K562 (cell line): ENCODE measurements at regions not wholly inside any gene's neighbourhood (a gene's known extent, or its start where the extent isn't known, plus 50 kb on each side); places are given as distances from the start of the nearest gene placed in this dataset.

Experiments
- ATAC-seq: fragments of 200-7000 bp; cut with Tn5 transposase; 3 replicates; pipeline ENCODE4 v1.9.1; 2020; ENCODE audit warnings: moderate library complexity
- BruUV-seq: library from RNA; stranded (reverse); fragments of 400-500 nt; replicated peaks from 2 replicates; lab custom pipeline; 2021; lab: Mats Ljungman, UMichigan
- CTCF ChIA-PET: fragments of 300-600 bp; formaldehyde crosslinking; extraction: SDS; loops from one replicate; lab custom pipeline; 2021; ENCODE audit warnings: low intra/inter-chr PET ratio; lab: Yijun Ruan, JAX
- POLR2A ChIA-PET: fragments of 300-600, 350-650 bp; sonication (Branson Sonifier 250); formaldehyde crosslinking; extraction: SDS; loops from one replicate; lab custom pipeline; 2021; ENCODE audit warnings: antibody characterized with exemption, inconsistent platforms; lab: Yijun Ruan, JAX
- DNase-seq, 4 experiments: peaks; one replicate each; pipeline versions ENCODE4 v3.0.0 to v3.0.0-alpha.2; 2011 to 2018; ENCODE audit warnings: low spot score in 3 of 4, mixed read lengths in 3 of 4; ENCODE audit errors: extremely low read depth in 1 of 4
- FAIRE-seq: peaks from 2 replicates; lab custom pipeline; 2011; peaks lifted over from hg19 to GRCh38; lab: Jason Lieb, UNC
- H2AFZ ChIP-seq: 2 replicates; pipeline ENCODE4 v1.6.0; 2011; ENCODE audit warnings: low read depth, low read length, control low read depth, inconsistent platforms
- H3K27ac ChIP-seq: fragments of 200-600 bp; 3 replicates; pipeline ENCODE4 v1.8.0; 2011; ENCODE audit warnings: low read depth, mild to moderate bottlenecking, control low read depth, inconsistent platforms, low read length, moderate library complexity, mixed read lengths; ENCODE audit errors: extremely low read depth
- H3K27me3 ChIP-seq, 2 experiments: fragments of 300-600 bp in 1 of 2; 2 replicates in 1 of 2; 3 replicates in 1 of 2; pipeline versions ENCODE4 v1.6.0 to v1.8.0; 2011; ENCODE audit warnings: inconsistent platforms in 2 of 2, low read length in 2 of 2, mild to moderate bottlenecking in 1 of 2, mixed read lengths in 1 of 2, moderate library complexity in 1 of 2; ENCODE audit not compliant: control insufficient read depth in 2 of 2, insufficient read depth in 2 of 2
- H3K36me3 ChIP-seq: fragments of 300-600 bp; 3 replicates; pipeline ENCODE4 v1.8.0; 2011; ENCODE audit warnings: mild to moderate bottlenecking, low read length, inconsistent platforms; ENCODE audit not compliant: control insufficient read depth, insufficient read depth
- H3K4me1 ChIP-seq, 2 experiments: fragments of 200-600 bp in 1 of 2; replicated peaks in 1 of 2; 2 replicates in 1 of 2; 3 replicates in 1 of 2; pipeline versions ENCODE4 v1.5.1 to v1.8.0; 2011; ENCODE audit warnings: inconsistent platforms in 2 of 2, low read length in 2 of 2, mild to moderate bottlenecking in 1 of 2, mixed read lengths in 1 of 2, moderate library complexity in 1 of 2; ENCODE audit not compliant: control insufficient read depth in 2 of 2, insufficient read depth in 2 of 2
- H3K4me2 ChIP-seq: 2 replicates; pipeline ENCODE4 v1.6.1; 2011; ENCODE audit warnings: low read length, control low read depth, inconsistent platforms, mixed read lengths; ENCODE audit not compliant: insufficient read depth
- H3K4me3 ChIP-seq: fragments of 200-600 bp; sonication (generic), shearing (Covaris generic); 2 replicates; pipeline ENCODE4 v1.5.1; 2016; ENCODE audit warnings: control low read depth, inconsistent platforms
- H3K79me2 ChIP-seq: fragments of 200-600 bp; 3 replicates; pipeline ENCODE4 v1.8.0; 2011; ENCODE audit warnings: low read length, inconsistent platforms; ENCODE audit not compliant: control insufficient read depth, insufficient read depth
- H3K9ac ChIP-seq, 2 experiments: 2 replicates each; pipeline versions ENCODE4 v1.6.0 to v1.6.1; 2011; ENCODE audit warnings: low read depth in 2 of 2, low read length in 2 of 2, control low read depth in 1 of 2, inconsistent platforms in 1 of 2, mild to moderate bottlenecking in 1 of 2, mixed read lengths in 1 of 2; ENCODE audit not compliant: insufficient read depth in 1 of 2
- H3K9me1 ChIP-seq: one replicate; pipeline ENCODE4 v1.6.0; 2011; ENCODE audit warnings: inconsistent platforms, mild to moderate bottlenecking, low read length, moderate library complexity; ENCODE audit not compliant: control insufficient read depth, insufficient read depth
- H3K9me3 ChIP-seq: replicated peaks from 2 replicates; pipeline ENCODE4 v1.5.1; 2011; ENCODE audit warnings: low read depth, low read length, inconsistent platforms; ENCODE audit not compliant: control insufficient read depth, insufficient read depth
- H4K20me1 ChIP-seq: replicated peaks from 2 replicates; pipeline ENCODE4 v1.6.1; 2011; ENCODE audit warnings: low read length, inconsistent platforms, mixed read lengths; ENCODE audit not compliant: control insufficient read depth, insufficient read depth
- NFIX ChIP-seq: fragments of 250-450 bp; sonication (Bioruptor Pico); IDR thresholded peaks from 2 replicates; pipeline ENCODE4 v1.4.0; 2020; ENCODE audit warnings: low read depth, mild to moderate bottlenecking, moderate library complexity
- NR1H2 ChIP-seq: sonication (generic); formaldehyde crosslinking; IDR thresholded peaks from 2 replicates; pipeline ENCODE4 v1.4.0; 2020; ENCODE audit warnings: mild to moderate bottlenecking, missing genetic modification reagents
- POLR2AphosphoS5 ChIP-seq: IDR thresholded peaks from 2 replicates; pipeline ENCODE4 v1.6.1; 2011; ENCODE audit warnings: mild to moderate bottlenecking, low read depth, low read length, moderate library complexity; ENCODE audit not compliant: control insufficient read depth, insufficient read depth
- ZBTB26 ChIP-seq: fragments of 450-650 bp; formaldehyde crosslinking; IDR thresholded peaks from 2 replicates; pipeline ENCODE4 v1.4.0; 2022; ENCODE audit warnings: missing genetic modification characterization
- ZNF121 ChIP-seq: sonication (generic); formaldehyde crosslinking; conservative IDR thresholded peaks from 2 replicates; pipeline ENCODE4 v1.8.0; 2022; ENCODE audit warnings: missing genetic modification reagents
- ZNF75A ChIP-seq: fragments of 450-650 bp; formaldehyde crosslinking; IDR thresholded peaks from 2 replicates; pipeline ENCODE4 v1.4.0; 2020; ENCODE audit warnings: mild to moderate bottlenecking
- WGBS: fragments of 100-300 bp; shearing (Covaris generic); methylation state at CpG from one replicate; pipeline ENCODE4 v1.1.6; 2016; ENCODE audit warnings: low coverage, mixed read lengths; ENCODE audit not compliant: insufficient coverage; ENCODE audit errors: missing lambda C conversion rate; 5-methylcytosine and 5-hydroxymethylcytosine counted together
- in situ Hi-C: fragments of 300-500 bp; cut with MboI; formaldehyde crosslinking; loops from 4 replicates; pipeline ENCODE4 v1.15.0; 2018; ENCODE audit warnings: inconsistent platforms, mixed read lengths
- intact Hi-C: fragments of 100-400 bp; cut with micrococcal nuclease; formaldehyde crosslinking; loops from 2 replicates; pipeline ENCODE4 v1.14.2; 2022
- TF ChIP-seq, protein P1 (sequence below): sonication (generic); formaldehyde crosslinking; IDR thresholded peaks from 2 replicates; pipeline ENCODE4 v1.8.1; 2022; ENCODE audit warnings: missing genetic modification reagents
- TF ChIP-seq, protein P2 (sequence below): sonication (generic); formaldehyde crosslinking; IDR thresholded peaks from 2 replicates; pipeline ENCODE4 v1.5.0; 2020; ENCODE audit warnings: missing genetic modification reagents

DNA sequence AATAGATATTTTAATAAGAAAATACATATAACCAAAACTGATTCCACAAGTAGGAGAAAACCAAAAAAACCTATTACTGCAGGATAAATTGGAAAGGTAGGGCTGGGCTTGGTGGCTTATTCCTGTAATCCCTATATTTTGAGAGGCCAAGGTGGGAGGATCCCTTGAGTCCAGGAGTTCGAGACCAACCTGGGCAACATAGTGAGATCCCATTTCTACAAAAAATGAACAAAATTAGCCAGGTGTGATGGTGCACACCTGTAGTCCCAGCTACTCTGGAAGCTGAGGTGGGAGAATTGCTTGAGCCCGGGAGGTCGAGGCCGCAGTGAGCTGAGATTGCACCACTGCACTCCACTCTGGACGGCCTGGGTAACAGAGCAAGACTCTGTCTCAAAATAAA is 189.2 kb upstream of the IER5L start:
- DNase-seq (no peak), FAIRE-seq (no peak), ATAC-seq (no peak)
- Histone ChIP-seq H3K79me2 (no peaks in the 10 kb centered on the region), H3K4me1 (no peaks in the 10 kb centered on the region), H3K9ac (no peak overlapping the region), H2AFZ (no peak overlapping the region), H3K9me1 (no peaks in the 10 kb centered on the region), H3K27me3 (no peaks in the 10 kb centered on the region), H3K27ac (no peak overlapping the region), H3K36me3 (no peaks in the 10 kb centered on the region), H3K4me2 (no peak overlapping the region), H4K20me1 (no peaks in the 10 kb centered on the region), H3K9me3 (no peaks in the 10 kb centered on the region), H3K4me3 (no peak overlapping the region)
- in situ Hi-C loops = no loop called here
- ChIA-PET POLR2A (no interaction called here), CTCF (no interaction called here)
- intact Hi-C loops = no loop called here
- BruUV-seq = no TSS peak
- WGBS = 34% methylated on average over 4 of the region's 5 CpGs
- TF ChIP-seq ZNF121 (CRISPR knock-in tag) = peak; percentile 69
- no peak for TF ChIP-seq NR1H2 (CRISPR knock-in tag)

- no TSS peak for BruUV-seq
- Histone ChIP-seq H3K4me3 (no peak overlapping the region), H3K4me1 (peaks cover 0 to 9% of the 10 kb centered on the region in 2 experiments; a peak in 2 of 5 replicates), H3K79me2 (no peaks in the 10 kb centered on the region), H3K27ac (no peak overlapping the region), H3K9me1 (no peaks in the 10 kb centered on the region), H3K9me3 (no peaks in the 10 kb centered on the region), H2AFZ (0 out of 2 replicates have a peak overlapping the region, but pooled peaks have one; percentile 55), H3K4me2 (no peak overlapping the region), H3K36me3 (no peaks in the 10 kb centered on the region), H3K27me3 (peaks cover 0 to 8% of the 10 kb centered on the region in 2 experiments; a peak in 2 of 5 replicates), H4K20me1 (no peaks in the 10 kb centered on the region), H3K9ac (no peak overlapping the region)
- WGBS = 19% methylated on average over 5 of the region's 5 CpGs
- TF ChIP-seq, protein P1, sequence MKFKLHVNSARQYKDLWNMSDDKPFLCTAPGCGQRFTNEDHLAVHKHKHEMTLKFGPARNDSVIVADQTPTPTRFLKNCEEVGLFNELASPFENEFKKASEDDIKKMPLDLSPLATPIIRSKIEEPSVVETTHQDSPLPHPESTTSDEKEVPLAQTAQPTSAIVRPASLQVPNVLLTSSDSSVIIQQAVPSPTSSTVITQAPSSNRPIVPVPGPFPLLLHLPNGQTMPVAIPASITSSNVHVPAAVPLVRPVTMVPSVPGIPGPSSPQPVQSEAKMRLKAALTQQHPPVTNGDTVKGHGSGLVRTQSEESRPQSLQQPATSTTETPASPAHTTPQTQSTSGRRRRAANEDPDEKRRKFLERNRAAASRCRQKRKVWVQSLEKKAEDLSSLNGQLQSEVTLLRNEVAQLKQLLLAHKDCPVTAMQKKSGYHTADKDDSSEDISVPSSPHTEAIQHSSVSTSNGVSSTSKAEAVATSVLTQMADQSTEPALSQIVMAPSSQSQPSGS (CRISPR knock-in tag) = no peak
- TF ChIP-seq ZBTB26 (CRISPR knock-in tag) = no peak
- TF ChIP-seq NFIX (CRISPR knock-in tag) = no peak
- TF ChIP-seq ZNF75A = no peak
- TF ChIP-seq, protein P2, sequence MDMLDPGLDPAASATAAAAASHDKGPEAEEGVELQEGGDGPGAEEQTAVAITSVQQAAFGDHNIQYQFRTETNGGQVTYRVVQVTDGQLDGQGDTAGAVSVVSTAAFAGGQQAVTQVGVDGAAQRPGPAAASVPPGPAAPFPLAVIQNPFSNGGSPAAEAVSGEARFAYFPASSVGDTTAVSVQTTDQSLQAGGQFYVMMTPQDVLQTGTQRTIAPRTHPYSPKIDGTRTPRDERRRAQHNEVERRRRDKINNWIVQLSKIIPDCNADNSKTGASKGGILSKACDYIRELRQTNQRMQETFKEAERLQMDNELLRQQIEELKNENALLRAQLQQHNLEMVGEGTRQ (CRISPR knock-in tag) = no peak
- no peak for TF ChIP-seq POLR2AphosphoS5
- ChIA-PET POLR2A (no interaction called here), CTCF (interaction anchor here (0.6 kb wide), 1 partner anchor 245 kb away, joined by 3 read pairs; no protein-coding TSS in a partner anchor)
- in situ Hi-C loops = no loop called here
- no peak for ATAC-seq
- no peak for DNase-seq
- intact Hi-C loops = no loop called here
- FAIRE-seq = no peak
These were observed 187.1 kb upstream of the IER5L start for GRCh38 chr9:129365196-129365595.
